Keratinocyte (primary cell): ENCODE measurements at regions not wholly inside any gene's neighbourhood (a gene's known extent, or its start where the extent isn't known, plus 50 kb on each side); places are given as distances from the start of the nearest gene placed in this dataset.

Experiments
- CTCF ChIP-seq, 3 experiments: IDR thresholded peaks in 1 of 3; conservative IDR thresholded peaks in 1 of 3; optimal IDR thresholded peaks in 1 of 3; 2 replicates in 2 of 3; 3 replicates in 1 of 3; pipeline versions ENCODE3 to v1.5.1; 2011; ENCODE audit warnings: low read length in 3 of 3, mild to moderate bottlenecking in 3 of 3, moderate library complexity in 2 of 3, control low read depth in 1 of 3, inconsistent platforms in 1 of 3; ENCODE audit not compliant: insufficient read depth in 2 of 3; ENCODE audit errors: extremely low read depth in 1 of 3
- EZH2 ChIP-seq: IDR thresholded peaks from one replicate; pipeline ENCODE4 v1.6.1; 2012; ENCODE audit warnings: inconsistent platforms, mild to moderate bottlenecking, low read length, moderate library complexity

GRCh38 chr12:114500775-114501473, 95.0 kb upstream of the TBX5 start:
- no peak for TF ChIP-seq CTCF (optimal IDR thresholded peaks at IDR 0.05 in 1 of 3, IDR thresholded peaks at IDR 0.05 in 1 of 3, conservative IDR thresholded peaks at IDR 0.05 in 1 of 3; ENCODE audit: extremely low read depth in 1 of 3, insufficient read depth in 2 of 3, low read length in 3 of 3)
- no peak for TF ChIP-seq EZH2
